H9 (cell line): ENCODE measurements at regions not wholly inside any gene's neighbourhood (a gene's known extent, or its start where the extent isn't known, plus 50 kb on each side); places are given as distances from the start of the nearest gene placed in this dataset.

Experiments
- DNase-seq: peaks from one replicate; pipeline ENCODE4 v3.0.0-alpha.2; 2017
- H2AFZ ChIP-seq: one replicate; pipeline ENCODE4 v1.6.1; 2013; ENCODE audit warnings: mild to moderate bottlenecking, low read length, control low read depth, moderate library complexity
- H2AK5ac ChIP-seq: 2 replicates; pipeline ENCODE4 v1.6.1; 2013; ENCODE audit warnings: low read length, control low read depth, mixed read lengths; ENCODE audit not compliant: insufficient read length
- H2BK120ac ChIP-seq: one replicate; pipeline ENCODE4 v1.6.1; 2013; ENCODE audit warnings: low read depth, mild to moderate bottlenecking, low read length, control low read depth, inconsistent platforms; ENCODE audit not compliant: poor library complexity, severe bottlenecking
- H2BK12ac ChIP-seq: 2 replicates; pipeline ENCODE4 v1.6.1; 2013; ENCODE audit warnings: low read length, control low read depth, mixed read lengths, low read depth; ENCODE audit not compliant: insufficient read length
- H2BK15ac ChIP-seq: 2 replicates; pipeline ENCODE4 v1.6.1; 2013; ENCODE audit warnings: low read depth, low read length, control low read depth
- H2BK20ac ChIP-seq: one replicate; pipeline ENCODE4 v1.6.1; 2013; ENCODE audit warnings: low read depth, mild to moderate bottlenecking, low read length, control low read depth, inconsistent platforms; ENCODE audit not compliant: poor library complexity, severe bottlenecking
- H2BK5ac ChIP-seq: 2 replicates; pipeline ENCODE4 v1.6.1; 2013; ENCODE audit warnings: low read length, control low read depth, mixed read lengths; ENCODE audit not compliant: insufficient read length
- H3K14ac ChIP-seq: 2 replicates; pipeline ENCODE4 v1.6.1; 2013; ENCODE audit warnings: low read length, control low read depth; ENCODE audit not compliant: insufficient read depth
- H3K18ac ChIP-seq: 2 replicates; pipeline ENCODE4 v1.6.1; 2013; ENCODE audit warnings: low read depth, mild to moderate bottlenecking, mixed read lengths, low read length, control low read depth; ENCODE audit not compliant: insufficient read length
- H3K23ac ChIP-seq: 2 replicates; pipeline ENCODE4 v1.6.1; 2013; ENCODE audit warnings: low read length, control low read depth, mixed read lengths, low read depth; ENCODE audit not compliant: insufficient read length
- H3K23me2 ChIP-seq: 2 replicates; pipeline ENCODE4 v1.6.1; 2013; ENCODE audit warnings: low read depth, mild to moderate bottlenecking, mixed read lengths, low read length, control low read depth; ENCODE audit not compliant: insufficient read length, poor library complexity, severe bottlenecking
- H3K27ac ChIP-seq: 2 replicates; pipeline ENCODE4 v1.5.1; 2013; ENCODE audit warnings: low read length, control low read depth, mixed read lengths, low read depth; ENCODE audit not compliant: insufficient read length
- H3K27me3 ChIP-seq: 2 replicates; pipeline ENCODE4 v1.6.1; 2013; ENCODE audit warnings: low read length, control low read depth, inconsistent platforms; ENCODE audit not compliant: insufficient read depth
- H3K4ac ChIP-seq: 2 replicates; pipeline ENCODE4 v1.6.1; 2013; ENCODE audit warnings: low read depth, mild to moderate bottlenecking, control low read depth, inconsistent platforms, low read length, moderate library complexity
- H3K4me1 ChIP-seq: 2 replicates; pipeline ENCODE4 v1.6.1; 2013; ENCODE audit warnings: low read length, control low read depth, inconsistent platforms; ENCODE audit not compliant: insufficient read depth
- H3K4me2 ChIP-seq: 2 replicates; pipeline ENCODE4 v1.6.1; 2013; ENCODE audit warnings: low read length, control low read depth, mixed read lengths; ENCODE audit not compliant: insufficient read length, insufficient read depth
- H3K56ac ChIP-seq: 2 replicates; pipeline ENCODE4 v1.6.1; 2013; ENCODE audit warnings: low read depth, mild to moderate bottlenecking, mixed read lengths, low read length, control low read depth; ENCODE audit not compliant: insufficient read length
- H3K79me1 ChIP-seq: 2 replicates; pipeline ENCODE4 v1.6.1; 2013; ENCODE audit warnings: low read depth, mild to moderate bottlenecking, moderate library complexity, low read length, control low read depth, inconsistent platforms; ENCODE audit not compliant: insufficient read depth, poor library complexity, severe bottlenecking
- H3K79me2 ChIP-seq: 2 replicates; pipeline ENCODE4 v1.6.1; 2013; ENCODE audit warnings: low read length, control low read depth, inconsistent platforms; ENCODE audit not compliant: insufficient read depth
- H3K9ac ChIP-seq: 2 replicates; pipeline ENCODE4 v1.6.1; 2013; ENCODE audit warnings: low read length, control low read depth, mixed read lengths; ENCODE audit not compliant: insufficient read length; ENCODE audit errors: extremely low read depth
- H3K9me3 ChIP-seq: one replicate; pipeline ENCODE4 v1.6.1; 2013; ENCODE audit warnings: low read depth, low read length, inconsistent platforms; ENCODE audit not compliant: control insufficient read depth
- H3T11ph ChIP-seq: one replicate; pipeline ENCODE4 v1.6.1; 2013; ENCODE audit warnings: mild to moderate bottlenecking, low read length, control low read depth, inconsistent platforms
- H4K20me1 ChIP-seq: one replicate; pipeline ENCODE4 v1.6.1; 2013; ENCODE audit not compliant: control insufficient read depth, insufficient read length, insufficient read depth
- H4K5ac ChIP-seq: 2 replicates; pipeline ENCODE4 v1.6.1; 2013; ENCODE audit warnings: low read depth, mild to moderate bottlenecking, mixed read lengths, low read length, control low read depth; ENCODE audit not compliant: insufficient read length
- H4K8ac ChIP-seq: replicated peaks from 2 replicates; pipeline ENCODE4 v1.6.1; 2013; ENCODE audit warnings: low read length, control low read depth, mixed read lengths, low read depth; ENCODE audit not compliant: insufficient read length
- H4K91ac ChIP-seq: 2 replicates; pipeline ENCODE4 v1.6.1; 2013; ENCODE audit warnings: low read depth, mild to moderate bottlenecking, moderate library complexity, mixed read lengths, low read length, control low read depth; ENCODE audit not compliant: insufficient read length
- H3K27ac Mint-ChIP-seq, 3 experiments: 2 replicates in 2 of 3; 3 replicates in 1 of 3; pipeline ENCODE4 v1.8.0; 2020 to 2021; ENCODE audit warnings: mixed read lengths in 3 of 3, mild to moderate bottlenecking in 1 of 3, moderate library complexity in 1 of 3
- H3K27me3 Mint-ChIP-seq: 2 replicates; pipeline ENCODE4 v1.8.0; 2021; ENCODE audit warnings: low read depth, mild to moderate bottlenecking, moderate library complexity, mixed read lengths
- H3K36me3 Mint-ChIP-seq, 3 experiments: 2 replicates in 2 of 3; 3 replicates in 1 of 3; pipeline ENCODE4 v1.8.0; 2020 to 2021; ENCODE audit warnings: low read depth in 3 of 3, mixed read lengths in 3 of 3; ENCODE audit not compliant: insufficient read depth in 1 of 3
- H3K4me1 Mint-ChIP-seq, 2 experiments: 2 replicates each; pipeline ENCODE4 v1.8.0; 2020; ENCODE audit warnings: mixed read lengths in 2 of 2
- H3K4me3 Mint-ChIP-seq, 2 experiments: 2 replicates in 1 of 2; 3 replicates in 1 of 2; pipeline ENCODE4 v1.8.0; 2020 to 2021; ENCODE audit warnings: mild to moderate bottlenecking in 2 of 2, mixed read lengths in 2 of 2, moderate library complexity in 1 of 2
- H3K9me3 Mint-ChIP-seq, 2 experiments: 2 replicates in 1 of 2; 3 replicates in 1 of 2; pipeline ENCODE4 v1.8.0; 2020; ENCODE audit warnings: mild to moderate bottlenecking in 2 of 2, mixed read lengths in 2 of 2, moderate library complexity in 1 of 2
- CTCF ChIP-seq: fragments of 200-600 bp; sonication (generic); conservative IDR thresholded peaks from 3 replicates; pipeline ENCODE4 v1.8.0; 2021; ENCODE audit warnings: antibody characterized with exemption, mild to moderate bottlenecking

GRCh38 chr3:6726811-6727210 lies 134.1 kb upstream of the GRM7 start:
- no peak overlapping the region for H3K4me2 ChIP-seq
- H3K4me1 ChIP-seq = no peaks in the 10 kb centered on the region
- H3K23ac ChIP-seq = no peak overlapping the region
- Mint-ChIP-seq H3K27ac (no peak overlapping the region), H3K36me3 (peaks cover 0 to 2% (median 0%) of the 10 kb centered on the region in 3 experiments; a peak in 1 of 7 replicates), H3K27me3 (peaks cover 2% of the 10 kb centered on the region; the same call in 1 of the 2 replicates), H3K9me3 (no peaks in the 10 kb centered on the region; a peak in 1 of 5 replicates), H3K4me1 (no peaks in the 10 kb centered on the region), H3K4me3 (no peak overlapping the region)
- H3K79me2 ChIP-seq = no peaks in the 10 kb centered on the region
- H4K20me1 ChIP-seq = no peaks in the 10 kb centered on the region
- H2BK12ac ChIP-seq = no peak overlapping the region
- no peak overlapping the region for H2BK120ac ChIP-seq
- no peaks in the 10 kb centered on the region for H3K27me3 ChIP-seq
- H3K27ac ChIP-seq = no peak overlapping the region
- no peak overlapping the region for H3K14ac ChIP-seq
- no peak overlapping the region for H4K91ac ChIP-seq
- H2BK5ac ChIP-seq = no peak overlapping the region
- no peak for DNase-seq
- no peaks in the 10 kb centered on the region for H3K23me2 ChIP-seq
- H4K5ac ChIP-seq = no peak overlapping the region
- H3K79me1 ChIP-seq = no peaks in the 10 kb centered on the region
- no peak overlapping the region for H2BK15ac ChIP-seq
- H2AFZ ChIP-seq = no peak overlapping the region
- no peak overlapping the region for H3T11ph ChIP-seq
- H3K4ac ChIP-seq = no peak overlapping the region
- no peak for TF ChIP-seq CTCF
- H2BK20ac ChIP-seq = no peak overlapping the region
- no peaks in the 10 kb centered on the region for H3K9me3 ChIP-seq
- H3K9ac ChIP-seq = no peak overlapping the region
- H3K18ac ChIP-seq = no peak overlapping the region
- H3K56ac ChIP-seq = no peak overlapping the region
- no peak overlapping the region for H2AK5ac ChIP-seq
- no peak overlapping the region for H4K8ac ChIP-seq
